ENCODE measurements at regions not wholly inside any gene's neighbourhood (a gene's known extent, or its start where the extent isn't known, plus 50 kb on each side); places are given as distances from the start of the nearest gene placed in this dataset.

DNA sequence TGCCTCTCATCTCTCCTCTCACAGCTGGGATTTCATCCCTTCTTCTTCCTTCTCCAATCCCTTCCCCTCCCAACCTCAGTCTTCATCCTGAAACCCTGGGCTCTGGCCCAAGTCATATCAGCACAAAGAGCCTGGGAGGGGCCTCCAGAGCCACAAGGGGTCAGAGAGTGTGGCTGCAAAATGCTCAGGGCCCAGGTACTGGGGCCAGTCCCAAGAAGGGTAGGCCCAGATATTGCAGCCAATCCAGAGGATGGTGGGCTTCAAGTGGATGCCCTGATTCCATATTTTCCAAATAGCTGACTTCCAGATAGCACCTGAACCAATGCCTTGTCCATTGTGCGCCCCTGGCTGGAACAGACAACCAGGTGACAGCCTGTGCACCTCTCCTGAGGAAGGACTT lies 193.9 kb downstream of the MED10 start:
- TF ChIP-seq CTCF (IDR thresholded peaks at IDR 0.05) = no peak
- no peak for TF ChIP-seq EP300 (IDR thresholded peaks at IDR 0.05)
- TF ChIP-seq POLR2AphosphoS5 (IDR thresholded peaks at IDR 0.05) = no peak
- no peak for TF ChIP-seq POLR2A (IDR thresholded peaks at IDR 0.05)

GRCh38 chr5:6183391-6184390 lies 194.7 kb downstream of the MED10 start:
- no peak for ATAC-seq
- no peaks in the 10 kb centered on the region for H3K36me3 ChIP-seq
- TF ChIP-seq CTCF (IDR thresholded peaks at IDR 0.05) (no peak), EP300 (IDR thresholded peaks at IDR 0.05) (no peak), POLR2AphosphoS5 (IDR thresholded peaks at IDR 0.05) (no peak), POLR2A (IDR thresholded peaks at IDR 0.05) (no peak)
- H3K9me3 ChIP-seq = no peaks in the 10 kb centered on the region
- 75 to 83% methylated on average over 6 to 8 of the region's 17 CpGs for WGBS, 2 donors (ENCODE audit: low coverage in 1 of 2)
- H3K4me1 ChIP-seq = no peaks in the 10 kb centered on the region
- no peak overlapping the region for H3K27ac ChIP-seq
- no peak overlapping the region for H3K4me3 ChIP-seq
- no peaks in the 10 kb centered on the region for H3K27me3 ChIP-seq

More for the DNA sequence above, 193.9 kb downstream of the MED10 start:
- H3K4me1 ChIP-seq = no peaks in the 10 kb centered on the region
- H3K36me3 ChIP-seq = no peaks in the 10 kb centered on the region
- ATAC-seq = no peak
- H3K4me3 ChIP-seq = no peak overlapping the region
- H3K27me3 ChIP-seq = no peaks in the 10 kb centered on the region
- no peaks in the 10 kb centered on the region for H3K9me3 ChIP-seq
- no peak overlapping the region for H3K27ac ChIP-seq
- WGBS, 2 donors (ENCODE audit: low coverage in 1 of 2) = 63% methylated on average over 1 of the region's 1 CpG; no CpG with 5 or more reads in 1 of the 2 donors

- no peaks in the 10 kb centered on the region for H3K4me1 ChIP-seq
- H3K27me3 ChIP-seq = no peaks in the 10 kb centered on the region
- H3K36me3 ChIP-seq = no peaks in the 10 kb centered on the region
- no peak overlapping the region for H3K27ac ChIP-seq
- no peak for TF ChIP-seq POLR2AphosphoS5 (IDR thresholded peaks at IDR 0.05)
- TF ChIP-seq POLR2A (IDR thresholded peaks at IDR 0.05) = no peak
- TF ChIP-seq EP300 (IDR thresholded peaks at IDR 0.05) = no peak
- TF ChIP-seq CTCF (IDR thresholded peaks at IDR 0.05) = no peak
- no peak for ATAC-seq
- WGBS, 2 donors (ENCODE audit: low coverage in 1 of 2) = 71 to 85% methylated on average over 5 to 7 of the region's 23 CpGs
- no peak overlapping the region for H3K4me3 ChIP-seq
- H3K9me3 ChIP-seq = no peaks in the 10 kb centered on the region
Observed at GRCh38 chr5:6182271-6182815, 196.0 kb downstream of the MED10 start.

- ATAC-seq = no peak
- Histone ChIP-seq H3K36me3 (no peaks in the 10 kb centered on the region), H3K27ac (no peak overlapping the region), H3K4me3 (no peak overlapping the region), H3K9me3 (no peaks in the 10 kb centered on the region), H3K27me3 (no peaks in the 10 kb centered on the region), H3K4me1 (no peaks in the 10 kb centered on the region)
- 65 to 79% methylated on average over 5 to 11 of the region's 15 CpGs for WGBS, 2 donors (ENCODE audit: low coverage in 1 of 2)
- no peak for TF ChIP-seq POLR2A (IDR thresholded peaks at IDR 0.05)
- TF ChIP-seq EP300 (IDR thresholded peaks at IDR 0.05) = no peak
- TF ChIP-seq CTCF (IDR thresholded peaks at IDR 0.05) = no peak
- no peak for TF ChIP-seq POLR2AphosphoS5 (IDR thresholded peaks at IDR 0.05)
Observed at GRCh38 chr5:6181871-6182270, 196.5 kb downstream of the MED10 start.

All from gastroesophageal sphincter (tissue), 4 donors.